ENCODE measurements at regions not wholly inside any gene's neighbourhood (a gene's known extent, or its start where the extent isn't known, plus 50 kb on each side); places are given as distances from the start of the nearest gene placed in this dataset.
"Not testable (repeated sequence)": the region's sequence is repeated elsewhere in the genome, so short reads cannot be mapped to it uniquely, and the experiment has no call there.

GRCh38 chr2:166651991-166652390 lies 157.9 kb upstream of the SCN7A start:
- H3K27me3 ChIP-seq (ENCODE audit: low read depth), result no peaks in the 10 kb centered on the region
- no peak overlapping the region for H3K4me3 ChIP-seq
- intact Hi-C loops (cut with DNase I), result no loop called here
- no peaks in the 10 kb centered on the region for H3K9me3 ChIP-seq
- no peak for TF ChIP-seq CTCF (IDR thresholded peaks at IDR 0.05)
- ATAC-seq, result no peak
- DNase-seq, result no peak
- H3K27ac ChIP-seq, result no peak overlapping the region
- no peaks in the 10 kb centered on the region for H3K36me3 ChIP-seq
- H3K4me1 ChIP-seq, result no peaks in the 10 kb centered on the region

GRCh38 chr2:166651080-166651675 lies 157.1 kb upstream of the SCN7A start:
- no peak for TF ChIP-seq CTCF (IDR thresholded peaks at IDR 0.05)
- H3K27ac ChIP-seq, result no peak overlapping the region

GRCh38 chr2:166647935-166648334 lies 153.9 kb upstream of the SCN7A start:
- intact Hi-C loops (cut with DNase I), result no loop called here
- Histone ChIP-seq H3K9me3 (no peaks in the 10 kb centered on the region), H3K4me3 (no peak overlapping the region), H3K36me3 (no peaks in the 10 kb centered on the region), H3K27ac (no peak overlapping the region), H3K4me1 (no peaks in the 10 kb centered on the region), H3K27me3 (ENCODE audit: low read depth) (no peaks in the 10 kb centered on the region)
- DNase-seq (no peak), ATAC-seq (no peak)
- TF ChIP-seq CTCF (IDR thresholded peaks at IDR 0.05), result no peak

More at GRCh38 chr2:166651080-166651675, 157.1 kb upstream of the SCN7A start:
- H3K27me3 ChIP-seq (ENCODE audit: low read depth), result no peaks in the 10 kb centered on the region
- H3K4me3 ChIP-seq, result no peak overlapping the region
- no peaks in the 10 kb centered on the region for H3K4me1 ChIP-seq
- DNase-seq (no peak), ATAC-seq (no peak)
- intact Hi-C loops (cut with DNase I), result no loop called here
- H3K9me3 ChIP-seq, result no peaks in the 10 kb centered on the region
- H3K36me3 ChIP-seq, result no peaks in the 10 kb centered on the region

GRCh38 chr2:166643980-166644379 lies 149.9 kb upstream of the SCN7A start:
- H3K27me3 ChIP-seq (ENCODE audit: low read depth), result no peaks in the 10 kb centered on the region
- no peak for DNase-seq
- no peak for ATAC-seq
- no peaks in the 10 kb centered on the region for H3K4me1 ChIP-seq
- TF ChIP-seq CTCF (IDR thresholded peaks at IDR 0.05), result no peak
- H3K4me3 ChIP-seq, result no peak overlapping the region
- intact Hi-C loops (cut with DNase I), result no loop called here
- no peaks in the 10 kb centered on the region for H3K9me3 ChIP-seq
- no peak overlapping the region for H3K27ac ChIP-seq
- no peaks in the 10 kb centered on the region for H3K36me3 ChIP-seq

GRCh38 chr2:166641516-166641915 lies 147.5 kb upstream of the SCN7A start:
- H3K27ac ChIP-seq; H3K4me3 ChIP-seq; H3K27me3 ChIP-seq (ENCODE audit: low read depth); DNase-seq; H3K4me1 ChIP-seq; H3K36me3 ChIP-seq; ATAC-seq; H3K9me3 ChIP-seq; intact Hi-C loops (cut with DNase I): not testable (repeated sequence)

- ATAC-seq (no peak), DNase-seq (no peak)
- H3K9me3 ChIP-seq, result no peaks in the 10 kb centered on the region
- no peak for TF ChIP-seq CTCF (IDR thresholded peaks at IDR 0.05)
- no peak overlapping the region for H3K27ac ChIP-seq
- H3K4me3 ChIP-seq, result no peak overlapping the region
- H3K27me3 ChIP-seq (ENCODE audit: low read depth), result no peaks in the 10 kb centered on the region
- no peaks in the 10 kb centered on the region for H3K36me3 ChIP-seq
- H3K4me1 ChIP-seq, result no peaks in the 10 kb centered on the region
- intact Hi-C loops (cut with DNase I), result no loop called here
Measured at GRCh38 chr2:166637051-166637450, 143.0 kb upstream of the SCN7A start.

Measured in lower lobe of right lung (tissue), 2 donors.